ENCODE measurements at regions not wholly inside any gene's neighbourhood (a gene's known extent, or its start where the extent isn't known, plus 50 kb on each side); places are given as distances from the start of the nearest gene placed in this dataset.

DNA sequence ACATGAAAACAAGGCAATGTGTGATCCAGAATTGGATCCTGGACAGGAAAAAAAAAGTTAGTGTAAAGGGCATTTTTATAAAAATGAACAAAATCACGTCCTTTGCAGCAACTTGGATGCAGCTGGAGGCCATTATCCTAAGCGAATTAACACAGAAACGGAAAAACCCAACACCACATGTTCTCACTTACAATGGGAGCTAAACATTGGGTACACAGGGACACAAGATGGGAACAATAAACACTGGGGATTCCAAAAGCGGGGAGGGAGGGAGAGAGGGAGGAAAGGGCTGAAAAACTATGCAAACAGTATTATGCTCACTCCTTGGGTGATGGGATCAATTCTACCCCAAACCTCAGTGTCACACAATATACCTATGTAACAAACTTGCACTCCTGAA is 91.4 kb upstream of the BTBD3 start:
- TF ChIP-seq, protein P1, sequence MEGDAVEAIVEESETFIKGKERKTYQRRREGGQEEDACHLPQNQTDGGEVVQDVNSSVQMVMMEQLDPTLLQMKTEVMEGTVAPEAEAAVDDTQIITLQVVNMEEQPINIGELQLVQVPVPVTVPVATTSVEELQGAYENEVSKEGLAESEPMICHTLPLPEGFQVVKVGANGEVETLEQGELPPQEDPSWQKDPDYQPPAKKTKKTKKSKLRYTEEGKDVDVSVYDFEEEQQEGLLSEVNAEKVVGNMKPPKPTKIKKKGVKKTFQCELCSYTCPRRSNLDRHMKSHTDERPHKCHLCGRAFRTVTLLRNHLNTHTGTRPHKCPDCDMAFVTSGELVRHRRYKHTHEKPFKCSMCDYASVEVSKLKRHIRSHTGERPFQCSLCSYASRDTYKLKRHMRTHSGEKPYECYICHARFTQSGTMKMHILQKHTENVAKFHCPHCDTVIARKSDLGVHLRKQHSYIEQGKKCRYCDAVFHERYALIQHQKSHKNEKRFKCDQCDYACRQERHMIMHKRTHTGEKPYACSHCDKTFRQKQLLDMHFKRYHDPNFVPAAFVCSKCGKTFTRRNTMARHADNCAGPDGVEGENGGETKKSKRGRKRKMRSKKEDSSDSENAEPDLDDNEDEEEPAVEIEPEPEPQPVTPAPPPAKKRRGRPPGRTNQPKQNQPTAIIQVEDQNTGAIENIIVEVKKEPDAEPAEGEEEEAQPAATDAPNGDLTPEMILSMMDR (conservative IDR thresholded peaks at IDR 0.05; ENCODE audit: low read depth, low read length): no peak
- H3K4me3 ChIP-seq (ENCODE audit: low read depth, low read length): no peak overlapping the region
- no peak for DNase-seq (ENCODE audit: low read depth)

DNA sequence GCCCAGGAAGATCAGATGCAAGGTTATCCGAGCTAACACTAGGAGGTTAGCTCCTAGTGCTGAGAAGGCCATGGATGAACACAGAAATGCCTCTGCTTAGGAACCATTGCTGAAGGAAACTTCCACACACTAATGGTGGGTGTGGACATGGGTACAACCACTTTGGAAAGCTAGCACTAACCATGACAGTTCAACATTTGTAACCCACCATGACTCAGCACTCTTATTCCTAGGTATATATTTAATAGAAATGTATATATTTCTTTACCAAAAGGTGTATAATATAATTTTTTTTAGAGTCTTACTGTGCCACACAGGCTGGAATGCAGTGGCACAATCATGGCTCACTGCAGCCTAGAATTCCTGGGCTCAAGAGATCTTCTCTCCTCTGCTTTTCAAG is 85.3 kb upstream of the BTBD3 start:
- TF ChIP-seq, protein P1 (conservative IDR thresholded peaks at IDR 0.05; ENCODE audit: low read depth, low read length): no peak
- no peak overlapping the region for H3K4me3 ChIP-seq (ENCODE audit: low read depth, low read length)
- DNase-seq (ENCODE audit: low read depth): no peak

DNA sequence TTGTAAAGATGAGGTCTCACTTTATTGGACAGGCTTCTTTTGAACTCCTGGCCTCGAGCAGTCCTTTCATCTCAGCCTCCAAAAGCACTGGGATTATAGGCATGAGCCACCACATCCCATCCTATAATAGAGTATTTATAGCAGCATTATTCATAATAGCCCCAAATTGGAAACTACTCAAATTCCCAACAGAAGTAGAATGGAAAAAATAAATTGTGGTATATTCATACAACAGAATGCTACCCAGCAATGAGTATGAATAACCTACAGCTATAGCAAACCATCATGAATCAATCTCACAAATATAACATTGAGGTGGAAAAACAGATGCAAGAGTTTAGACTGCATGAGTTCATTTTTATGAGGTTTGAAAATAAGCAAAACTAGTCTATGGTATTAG is 84.8 kb upstream of the BTBD3 start:
- TF ChIP-seq, protein P1 (conservative IDR thresholded peaks at IDR 0.05; ENCODE audit: low read depth, low read length): no peak
- no peak for DNase-seq (ENCODE audit: low read depth)

DNA sequence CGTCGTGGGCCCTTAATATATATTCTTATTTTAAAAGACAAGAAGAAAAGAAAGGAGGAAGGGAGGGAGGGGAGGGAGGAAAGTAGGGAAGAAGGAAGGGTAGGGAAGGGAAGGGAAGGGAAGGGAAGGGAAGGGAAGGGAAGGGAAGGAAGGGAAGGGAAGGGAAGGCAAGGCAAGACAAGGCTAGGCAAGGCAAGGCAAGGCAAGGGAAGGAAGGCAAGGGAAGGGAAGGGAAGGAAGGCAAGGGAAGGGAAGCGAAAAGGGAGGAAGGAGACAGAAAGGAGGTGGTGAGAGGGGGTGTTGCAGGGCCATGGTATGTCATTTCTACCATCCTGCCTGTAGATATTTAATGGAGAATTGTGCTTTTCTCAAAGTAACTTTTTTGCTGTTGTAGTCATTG is 83.9 kb upstream of the BTBD3 start:
- no peak for DNase-seq (ENCODE audit: low read depth)
- TF ChIP-seq, protein P1 (conservative IDR thresholded peaks at IDR 0.05; ENCODE audit: low read depth, low read length): no peak
- no peak overlapping the region for H3K4me3 ChIP-seq (ENCODE audit: low read depth, low read length)

More for the DNA sequence above, 84.8 kb upstream of the BTBD3 start:
- no peak overlapping the region for H3K4me3 ChIP-seq (ENCODE audit: low read depth, low read length)

DNA sequence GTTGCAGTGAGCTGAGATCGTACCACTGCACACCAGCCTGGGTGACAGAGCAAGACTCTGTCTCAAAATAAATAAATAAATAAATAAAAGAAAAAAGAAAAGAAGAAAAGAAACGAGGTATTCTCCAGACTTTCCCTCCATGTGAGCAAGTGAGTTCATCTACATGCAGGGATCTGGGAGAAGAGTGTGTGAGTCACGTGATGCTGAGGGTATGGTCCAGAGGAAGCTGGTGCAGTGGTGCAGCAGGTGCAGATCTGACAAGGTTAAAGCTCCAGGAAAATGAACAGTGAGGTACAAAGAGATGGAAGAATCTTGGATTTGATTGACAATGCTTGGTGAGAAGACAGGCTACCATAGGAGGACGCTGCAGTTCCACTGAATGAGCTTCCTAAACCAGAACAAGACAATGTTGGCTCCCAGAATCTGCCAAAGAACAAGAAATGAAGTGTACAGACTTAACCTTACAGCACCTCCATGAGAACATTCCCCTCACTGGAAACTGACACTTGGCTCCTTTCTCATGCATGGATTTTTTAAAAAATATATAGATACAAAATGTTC is 79.5 kb upstream of the BTBD3 start:
- no peak overlapping the region for H3K4me3 ChIP-seq (ENCODE audit: low read depth, low read length)
- TF ChIP-seq, protein P1 (conservative IDR thresholded peaks at IDR 0.05; ENCODE audit: low read depth, low read length): no peak
- no peak for DNase-seq (ENCODE audit: low read depth)

DNA sequence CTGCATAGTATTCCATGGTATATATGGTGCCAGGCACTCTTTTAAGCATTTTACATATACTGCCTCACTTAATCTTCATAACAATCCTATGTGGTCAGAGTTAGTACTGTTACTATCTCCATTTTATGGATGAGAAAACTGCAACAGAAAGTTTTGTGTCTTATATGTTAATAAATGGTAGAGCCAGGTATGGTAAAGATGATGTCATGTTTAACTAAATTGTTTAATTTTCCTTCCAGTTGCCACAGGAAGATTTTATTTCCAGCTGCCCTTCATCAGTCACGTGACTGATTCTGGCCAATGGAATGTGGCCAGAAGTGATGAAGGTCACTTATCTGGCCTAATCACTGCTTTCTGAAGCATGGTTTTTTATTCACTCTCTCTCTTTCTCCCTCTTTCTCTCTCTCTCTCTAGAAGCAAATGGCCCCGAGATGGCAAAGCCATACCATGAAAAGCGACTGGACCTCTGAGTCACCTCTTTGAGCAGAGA is 75.7 kb upstream of the BTBD3 start:
- TF ChIP-seq, protein P1 (conservative IDR thresholded peaks at IDR 0.05; ENCODE audit: low read depth, low read length): no peak
- DNase-seq (ENCODE audit: low read depth): no peak
- no peak overlapping the region for H3K4me3 ChIP-seq (ENCODE audit: low read depth, low read length)

DNA sequence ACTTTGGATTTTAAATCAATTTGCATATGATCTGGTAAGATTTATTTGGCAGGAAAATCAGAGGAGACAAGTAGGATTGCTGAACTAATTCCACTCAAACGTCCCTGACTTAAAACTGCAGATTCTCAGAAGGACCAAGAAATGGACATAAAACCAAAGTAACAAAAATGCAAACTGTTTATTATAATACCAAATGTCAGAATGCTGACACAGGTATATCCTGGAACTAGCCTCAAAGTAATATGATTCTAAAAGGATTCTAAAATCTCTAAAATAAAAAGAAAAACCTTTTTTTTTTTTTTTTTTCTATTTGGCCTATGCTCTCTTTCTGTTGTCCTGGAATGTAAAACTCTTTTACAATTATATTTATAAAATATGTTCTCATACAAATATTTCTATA is 74.4 kb upstream of the BTBD3 start:
- TF ChIP-seq, protein P1 (conservative IDR thresholded peaks at IDR 0.05; ENCODE audit: low read depth, low read length): no peak
- DNase-seq (ENCODE audit: low read depth): no peak
- H3K4me3 ChIP-seq (ENCODE audit: low read depth, low read length): no peak overlapping the region
